Fibroblast of mammary gland (primary cell): ENCODE measurements at regions not wholly inside any gene's neighbourhood (a gene's known extent, or its start where the extent isn't known, plus 50 kb on each side); places are given as distances from the start of the nearest gene placed in this dataset.

Experiments
- DNase-seq: peaks from one replicate; pipeline ENCODE4 v3.0.0-alpha.2; 2010; ENCODE audit warnings: low read depth
- H3K4me3 ChIP-seq: 2 replicates; pipeline ENCODE4 v1.5.1; 2011; ENCODE audit warnings: low read depth, mild to moderate bottlenecking, low read length, moderate library complexity; ENCODE audit not compliant: control insufficient read depth
- TF ChIP-seq, protein P1 (sequence below): conservative IDR thresholded peaks from 2 replicates; pipeline ENCODE4 v1.5.1; 2011; ENCODE audit warnings: low read depth, low read length, inconsistent platforms; ENCODE audit not compliant: control insufficient read depth, insufficient read depth

DNA sequence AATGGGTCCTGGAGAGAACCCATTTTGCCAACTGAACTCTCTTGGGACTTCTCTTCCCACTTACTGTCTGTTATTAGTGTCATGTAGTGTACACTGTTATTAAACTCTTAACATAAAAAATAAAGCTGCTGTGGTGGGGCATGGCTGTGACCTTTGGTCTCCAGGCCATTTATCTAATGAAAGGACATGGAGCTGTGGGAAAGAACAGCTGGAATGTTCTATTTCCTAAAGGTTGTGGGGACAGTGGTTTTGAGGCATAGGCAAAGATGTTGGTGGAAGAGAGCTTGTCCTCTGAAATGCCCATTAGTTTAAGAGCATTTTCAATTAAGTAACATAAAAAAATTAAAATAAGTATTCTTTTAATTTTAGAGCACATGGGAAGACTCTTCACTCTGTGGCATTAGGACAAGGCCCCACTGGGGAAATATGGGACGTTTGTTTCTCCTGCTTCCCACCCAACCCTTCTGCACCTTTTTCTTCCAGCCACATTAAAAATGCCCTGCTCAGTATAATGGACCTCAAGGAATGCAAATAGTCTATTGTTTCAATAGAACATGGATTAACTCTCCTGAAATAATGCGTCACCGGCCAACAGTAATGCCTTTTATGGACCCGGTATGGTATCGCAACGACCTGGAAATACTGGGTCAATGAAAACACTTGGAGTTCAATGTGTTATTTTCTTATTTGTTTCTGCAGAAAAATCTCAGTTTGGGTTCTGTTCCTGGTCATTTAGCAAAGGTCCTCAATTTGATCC lies 149.6 kb downstream of the BUB3 start:
- no peak for DNase-seq
- TF ChIP-seq, protein P1, sequence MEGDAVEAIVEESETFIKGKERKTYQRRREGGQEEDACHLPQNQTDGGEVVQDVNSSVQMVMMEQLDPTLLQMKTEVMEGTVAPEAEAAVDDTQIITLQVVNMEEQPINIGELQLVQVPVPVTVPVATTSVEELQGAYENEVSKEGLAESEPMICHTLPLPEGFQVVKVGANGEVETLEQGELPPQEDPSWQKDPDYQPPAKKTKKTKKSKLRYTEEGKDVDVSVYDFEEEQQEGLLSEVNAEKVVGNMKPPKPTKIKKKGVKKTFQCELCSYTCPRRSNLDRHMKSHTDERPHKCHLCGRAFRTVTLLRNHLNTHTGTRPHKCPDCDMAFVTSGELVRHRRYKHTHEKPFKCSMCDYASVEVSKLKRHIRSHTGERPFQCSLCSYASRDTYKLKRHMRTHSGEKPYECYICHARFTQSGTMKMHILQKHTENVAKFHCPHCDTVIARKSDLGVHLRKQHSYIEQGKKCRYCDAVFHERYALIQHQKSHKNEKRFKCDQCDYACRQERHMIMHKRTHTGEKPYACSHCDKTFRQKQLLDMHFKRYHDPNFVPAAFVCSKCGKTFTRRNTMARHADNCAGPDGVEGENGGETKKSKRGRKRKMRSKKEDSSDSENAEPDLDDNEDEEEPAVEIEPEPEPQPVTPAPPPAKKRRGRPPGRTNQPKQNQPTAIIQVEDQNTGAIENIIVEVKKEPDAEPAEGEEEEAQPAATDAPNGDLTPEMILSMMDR: no peak
- no peak overlapping the region for H3K4me3 ChIP-seq

DNA sequence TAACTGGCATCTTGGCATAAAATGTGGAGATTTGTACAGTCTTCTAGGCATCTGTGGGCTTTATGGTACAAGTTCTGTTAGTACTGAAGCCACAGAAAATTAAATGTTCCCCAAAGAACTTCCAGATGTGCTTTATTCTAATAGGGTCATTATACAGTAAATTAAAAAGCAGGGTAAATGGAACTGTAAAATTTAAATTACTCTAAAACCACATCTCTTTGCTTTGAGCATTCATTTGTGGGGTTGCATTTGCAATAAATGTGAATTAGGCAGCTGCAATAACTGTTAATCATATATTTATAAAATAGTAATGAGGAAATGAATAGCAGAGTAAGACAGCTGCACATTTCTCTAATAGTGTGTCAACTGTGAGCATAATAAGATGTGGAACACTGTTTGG lies 151.5 kb downstream of the BUB3 start:
- TF ChIP-seq, protein P1: no peak
- DNase-seq: no peak

DNA sequence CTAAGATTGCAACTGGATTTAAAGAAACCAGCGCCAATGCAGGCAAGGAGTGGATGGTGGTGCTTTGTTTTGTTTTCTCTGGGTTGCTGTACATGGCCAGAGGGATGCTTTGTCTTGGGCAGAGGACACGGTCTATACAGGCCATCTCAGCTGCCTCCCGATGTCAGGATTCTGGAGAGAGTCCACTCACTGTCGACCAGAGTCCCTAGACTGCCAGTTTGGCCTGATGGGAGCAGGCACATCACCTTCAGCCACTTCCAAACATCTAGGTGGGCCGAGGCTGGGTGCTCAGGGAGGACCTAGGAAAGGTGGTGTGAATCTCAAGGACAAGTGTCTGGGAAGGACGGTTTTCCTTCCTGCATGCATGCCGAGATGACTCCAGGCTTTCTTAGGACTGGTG lies 152.1 kb downstream of the BUB3 start:
- H3K4me3 ChIP-seq: no peak overlapping the region
- DNase-seq: no peak
- TF ChIP-seq, protein P1: no peak

More for the DNA sequence above, 151.5 kb downstream of the BUB3 start:
- no peak overlapping the region for H3K4me3 ChIP-seq

DNA sequence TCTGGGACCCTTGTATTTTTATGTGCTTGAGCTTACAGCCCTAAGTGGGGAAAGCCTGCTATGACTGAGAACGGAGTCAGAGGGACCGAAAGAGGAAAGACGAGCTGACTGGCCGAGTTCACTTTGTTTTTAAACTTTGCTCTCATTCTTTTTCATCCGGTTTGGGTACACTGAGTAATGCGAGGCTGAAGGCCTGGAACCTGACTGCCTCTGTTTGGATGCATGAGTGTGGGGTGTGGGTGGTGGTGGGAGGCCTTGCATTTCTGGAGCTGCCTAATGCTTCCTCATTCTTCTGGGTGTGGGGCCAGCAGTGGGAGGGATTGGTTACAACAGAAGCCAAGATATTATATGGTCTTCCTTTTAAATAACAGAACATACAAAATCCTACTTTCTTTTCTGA lies 155.5 kb downstream of the BUB3 start:
- DNase-seq: peak; percentile 86
- H3K4me3 ChIP-seq: no peak overlapping the region
- TF ChIP-seq, protein P1: no peak

DNA sequence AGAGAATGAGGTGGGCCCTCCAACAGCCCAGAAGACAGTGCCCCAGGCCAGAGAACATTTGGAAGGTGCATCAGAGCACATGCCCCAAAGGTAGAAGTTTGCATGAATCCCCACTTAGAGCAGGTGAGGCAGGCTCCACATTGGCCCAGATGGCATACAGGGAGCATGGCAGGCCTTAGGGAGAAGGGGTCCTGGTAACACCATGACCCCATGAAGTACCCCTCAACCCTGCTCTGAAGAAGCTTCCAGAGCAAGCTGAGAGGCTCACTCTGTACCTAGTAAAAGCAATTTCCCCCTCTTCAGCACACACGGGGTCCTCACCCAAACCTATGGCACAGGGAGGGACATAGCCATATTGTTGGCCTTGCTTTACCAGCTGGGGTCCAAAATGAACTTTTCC lies 162.6 kb downstream of the BUB3 start:
- no peak for DNase-seq

DNA sequence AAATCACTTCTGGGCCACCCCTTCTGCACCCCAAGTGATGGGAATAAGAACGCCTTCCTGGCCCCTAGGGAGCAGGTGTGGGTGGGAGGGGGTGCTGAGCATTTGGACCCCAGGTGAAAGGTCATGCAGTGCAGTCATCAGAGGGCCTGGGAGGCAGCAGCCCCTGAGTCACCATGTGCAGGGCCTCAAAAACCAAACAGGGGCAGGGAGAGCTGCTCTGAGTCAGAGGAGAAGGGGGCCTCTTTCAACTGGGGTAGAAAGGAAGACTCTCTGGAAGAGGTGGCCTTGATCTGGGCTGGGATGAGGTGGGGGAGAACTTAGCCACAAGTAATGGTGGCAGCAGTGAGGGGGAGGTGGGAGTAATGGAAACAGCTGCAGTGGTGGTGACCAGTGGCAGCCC lies 164.3 kb downstream of the BUB3 start:
- TF ChIP-seq, protein P1: no peak
- no peak overlapping the region for H3K4me3 ChIP-seq
- DNase-seq: no peak

More for the DNA sequence above, 162.6 kb downstream of the BUB3 start:
- TF ChIP-seq, protein P1: no peak
- no peak overlapping the region for H3K4me3 ChIP-seq
